HG03103 (cell line): ENCODE measurements at regions not wholly inside any gene's neighbourhood (a gene's known extent, or its start where the extent isn't known, plus 50 kb on each side); places are given as distances from the start of the nearest gene placed in this dataset.

Source experiments
- ATAC-seq: cut with Tn5 transposase; IDR thresholded peaks from one replicate; pipeline ENCODE4 v1.9.1; 2021; ENCODE audit warnings: low read depth; ENCODE audit not compliant: unreplicated experiment

DNA sequence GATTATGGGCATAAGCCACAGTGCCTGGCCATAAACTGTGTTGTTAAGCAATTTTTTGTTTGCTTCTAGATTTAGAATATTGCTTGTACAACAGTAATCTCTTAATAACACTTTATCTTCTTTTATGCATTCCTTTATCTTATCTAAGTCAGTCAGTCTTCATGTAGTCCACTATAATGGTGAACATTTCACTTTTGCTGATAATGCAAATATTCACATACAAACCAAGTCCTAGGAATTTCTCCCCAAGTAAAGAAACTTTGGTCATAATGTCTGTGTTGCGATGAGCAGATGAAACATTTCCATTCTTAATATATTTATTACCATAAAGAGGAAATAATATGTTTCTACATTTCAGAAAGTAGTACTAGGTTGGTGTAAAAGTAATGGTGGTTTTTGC is 765.8 kb upstream of the ARRDC4 start:
- no peak for ATAC-seq

- no peak for ATAC-seq
These were observed 764.2 kb upstream of the ARRDC4 start for GRCh38 chr15:97196048-97197014.

DNA sequence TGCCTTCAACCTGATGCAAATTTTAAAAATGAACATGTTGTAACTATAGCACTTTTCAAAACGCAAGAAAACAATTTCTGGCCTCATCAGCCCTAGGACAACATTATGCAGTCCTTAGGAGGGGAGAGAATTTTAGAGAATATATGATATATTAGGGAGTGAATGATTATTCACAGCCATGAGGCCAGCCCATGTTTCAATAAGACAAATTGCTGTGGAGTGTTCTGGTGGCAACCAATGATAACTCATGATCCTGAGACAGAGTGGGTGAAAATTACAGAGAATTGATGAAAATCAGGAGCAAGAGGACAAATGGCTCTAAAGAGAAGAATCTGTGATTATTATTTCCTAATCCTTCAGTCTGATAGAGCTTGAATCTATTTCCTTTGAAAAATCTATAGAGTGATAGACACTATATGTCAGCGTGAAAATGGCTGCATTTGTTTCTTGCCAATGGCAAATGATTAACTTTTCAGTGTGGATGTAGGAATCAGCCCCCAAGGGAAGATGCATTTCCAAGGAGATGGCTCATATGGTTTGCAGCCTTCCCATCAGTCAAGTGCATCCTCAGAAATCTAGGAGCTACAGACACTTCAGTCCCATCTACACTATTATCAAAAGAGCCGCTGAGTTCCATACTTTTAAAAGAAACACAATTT is 761.0 kb upstream of the ARRDC4 start:
- no peak for ATAC-seq

GRCh38 chr15:97200161-97200560 is 760.3 kb upstream of the ARRDC4 start:
- no peak for ATAC-seq

- ATAC-seq: no peak
These were observed 750.2 kb upstream of the ARRDC4 start for GRCh38 chr15:97210277-97210676.

DNA sequence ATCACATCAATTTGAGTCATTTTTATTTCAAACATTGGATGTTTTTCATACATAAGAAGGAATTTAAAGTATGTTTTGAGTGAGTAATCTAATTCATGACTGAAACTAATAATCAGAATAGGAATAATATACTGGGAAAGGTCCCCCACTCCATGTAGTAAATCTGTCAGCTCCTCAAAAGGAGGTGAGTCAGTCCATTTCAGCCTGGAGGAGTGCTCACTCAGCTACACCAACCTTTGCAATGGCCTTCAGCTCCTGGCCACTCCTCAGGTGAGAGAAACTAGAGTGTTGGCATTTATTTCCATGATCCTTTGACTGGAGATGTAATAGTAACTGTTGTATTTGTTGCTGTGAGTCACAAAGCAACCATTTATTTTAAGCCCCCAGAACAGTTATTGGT is 744.9 kb upstream of the ARRDC4 start:
- no peak for ATAC-seq

GRCh38 chr15:97224191-97224641 is 736.3 kb upstream of the ARRDC4 start:
- no peak for ATAC-seq

- no peak for ATAC-seq
These were observed 725.5 kb upstream of the ARRDC4 start for GRCh38 chr15:97234851-97235610.

GRCh38 chr15:97235611-97235985 is 724.9 kb upstream of the ARRDC4 start:
- ATAC-seq: no peak

DNA sequence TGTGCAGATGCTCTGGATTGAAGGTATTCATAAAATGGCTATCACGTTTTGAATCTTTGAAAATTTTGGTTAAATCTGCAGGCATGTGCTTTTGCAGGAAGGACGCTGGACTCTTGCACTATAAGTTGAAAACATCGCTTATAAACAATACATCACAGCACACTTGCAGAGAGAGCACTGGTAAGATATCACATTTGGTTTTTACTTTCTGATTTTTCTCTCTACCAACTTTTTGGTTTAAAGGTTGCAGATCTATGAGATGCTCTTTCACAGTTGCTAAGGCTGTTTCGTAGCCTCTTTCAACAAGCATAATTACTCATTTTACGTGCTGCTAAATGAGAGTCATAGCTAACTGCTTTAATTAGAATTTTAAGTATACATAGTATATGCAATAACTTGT is 724.4 kb upstream of the ARRDC4 start:
- no peak for ATAC-seq

- ATAC-seq: no peak
These were observed 723.3 kb upstream of the ARRDC4 start for GRCh38 chr15:97237160-97237559.

DNA sequence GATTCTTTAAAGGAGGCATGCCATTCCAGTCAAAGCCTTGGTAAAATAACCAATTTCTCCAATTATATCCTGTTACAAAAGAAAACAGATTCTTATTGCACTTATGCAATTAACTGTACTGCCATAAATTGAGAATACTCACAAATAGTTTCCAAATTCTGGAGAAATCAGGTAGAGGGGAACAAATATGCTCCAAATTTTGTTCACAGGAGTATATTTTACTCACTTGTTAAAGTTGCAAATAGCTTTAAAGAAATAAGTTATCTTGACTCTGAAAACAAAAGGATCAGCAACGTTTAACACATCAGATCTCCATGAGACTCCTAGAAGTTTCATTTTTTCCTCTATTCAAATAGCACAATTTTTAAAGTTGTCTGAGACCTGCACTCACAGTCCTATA is 712.1 kb upstream of the ARRDC4 start:
- ATAC-seq: no peak

- ATAC-seq: no peak
These were observed 700.6 kb upstream of the ARRDC4 start for GRCh38 chr15:97259943-97260342.

GRCh38 chr15:97301166-97301565 is 659.3 kb upstream of the ARRDC4 start:
- no peak for ATAC-seq

GRCh38 chr15:97316362-97316761 is 644.1 kb upstream of the ARRDC4 start:
- ATAC-seq: no peak

DNA sequence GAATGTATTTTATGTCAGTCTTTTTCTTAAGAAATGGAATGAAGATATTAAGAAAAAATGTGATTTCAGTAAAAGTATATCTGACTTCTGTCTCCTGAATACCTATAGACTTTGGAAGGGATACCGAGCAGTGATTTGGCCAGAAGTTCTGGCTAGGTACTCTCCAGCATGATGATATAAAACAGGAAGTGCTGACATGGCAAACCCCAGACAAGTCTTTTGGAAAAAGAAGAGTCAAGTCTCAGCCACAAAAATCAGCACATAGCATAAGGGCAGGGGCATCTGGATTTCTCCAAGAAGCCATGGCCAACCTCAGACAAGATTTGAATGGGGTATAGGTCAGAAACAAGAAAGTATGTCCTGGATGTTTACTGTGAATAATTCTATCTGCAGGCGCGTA is 643.3 kb upstream of the ARRDC4 start:
- no peak for ATAC-seq

DNA sequence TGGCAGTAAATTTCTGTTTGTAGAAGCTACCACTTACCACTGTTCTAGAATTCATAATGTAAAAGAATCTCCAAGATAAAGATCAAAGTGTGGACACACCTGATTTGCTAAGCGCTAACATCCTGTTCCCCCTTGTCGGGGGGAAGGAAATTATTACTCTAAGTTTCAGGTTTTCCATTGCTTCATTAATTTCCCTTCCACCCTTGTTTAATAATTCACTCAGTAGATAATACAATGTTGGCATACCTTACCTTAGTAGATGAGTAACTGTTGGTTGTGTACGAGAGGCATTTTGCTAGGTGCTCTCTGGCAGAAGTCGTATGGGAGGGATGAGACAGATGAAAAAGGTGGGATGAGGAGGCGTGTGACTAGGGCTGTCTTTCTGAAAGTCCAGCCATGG is 641.2 kb upstream of the ARRDC4 start:
- ATAC-seq: no peak

- ATAC-seq: no peak
These were observed 614.3 kb upstream of the ARRDC4 start for GRCh38 chr15:97346221-97346620.

DNA sequence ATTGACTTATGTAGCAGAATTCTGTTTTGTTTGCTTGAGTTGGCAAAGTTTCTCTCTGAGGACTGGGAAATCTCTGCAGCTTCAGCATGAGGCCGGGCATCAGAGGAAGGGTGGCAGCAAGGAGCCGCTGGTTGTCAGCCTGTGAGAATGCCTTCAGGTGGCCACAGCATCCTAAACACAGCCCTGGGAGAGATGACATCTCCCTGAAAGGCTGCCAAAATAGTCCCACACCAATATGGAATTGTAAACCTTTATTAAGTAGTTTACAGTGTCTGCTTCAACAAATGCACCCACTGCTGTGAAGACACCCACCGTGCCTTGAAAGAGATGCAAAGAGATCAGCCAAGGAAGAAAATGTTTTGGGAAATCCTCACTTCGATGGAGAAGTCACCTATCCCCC is 609.7 kb upstream of the ARRDC4 start:
- no peak for ATAC-seq

DNA sequence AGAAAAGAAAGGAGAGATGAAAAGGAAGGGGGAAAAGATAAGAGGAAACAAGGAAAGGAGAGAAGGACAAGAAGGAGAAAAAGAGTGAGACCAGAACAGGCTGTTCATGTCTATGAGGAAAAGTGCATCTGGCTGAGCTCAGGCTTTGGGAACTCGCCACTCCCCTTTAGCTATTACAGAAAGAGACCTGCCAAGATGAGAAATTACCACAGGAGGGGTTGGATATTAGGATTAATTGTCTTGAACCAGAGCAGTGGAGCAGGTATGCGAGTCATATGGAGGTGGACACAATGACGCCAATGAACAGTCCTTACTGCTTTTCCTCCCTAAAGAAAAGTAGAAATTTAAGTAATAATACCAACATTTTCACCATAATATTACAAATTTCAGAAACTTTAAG is 577.0 kb upstream of the ARRDC4 start:
- no peak for ATAC-seq

- ATAC-seq: no peak
These were observed 573.6 kb upstream of the ARRDC4 start for GRCh38 chr15:97386940-97387339.
